DMS153 treated with DMSO at 0.1 percent for 48 hours (cell line): ENCODE measurements at regions not wholly inside any gene's neighbourhood (a gene's known extent, or its start where the extent isn't known, plus 50 kb on each side); places are given as distances from the start of the nearest gene placed in this dataset.
"Not testable (repeated sequence)": the region's sequence is repeated elsewhere in the genome, so short reads cannot be mapped to it uniquely, and the experiment has no call there.

Source experiments
- DNase-seq: peaks from one replicate; lab custom pipeline; 2025; ENCODE audit not compliant: unreplicated experiment; lab: John Stamatoyannopoulos, UW

GRCh38 chrX:11022588-11022987 is 88.5 kb upstream of the HCCS start:
- DNase-seq, result not testable (repeated sequence)

- DNase-seq, result no peak
Observed at GRCh38 chrX:11039926-11040325, 71.2 kb upstream of the HCCS start.

GRCh38 chrX:11040405-11040804 is 70.7 kb upstream of the HCCS start:
- DNase-seq, result no peak

- DNase-seq, result no peak
Observed at GRCh38 chrX:11040996-11041395, 70.1 kb upstream of the HCCS start.

- DNase-seq, result no peak
Observed at GRCh38 chrX:11050013-11050412, 61.1 kb upstream of the HCCS start.

- no peak for DNase-seq
Observed at GRCh38 chrX:11053351-11053750, 57.8 kb upstream of the HCCS start.

DNA sequence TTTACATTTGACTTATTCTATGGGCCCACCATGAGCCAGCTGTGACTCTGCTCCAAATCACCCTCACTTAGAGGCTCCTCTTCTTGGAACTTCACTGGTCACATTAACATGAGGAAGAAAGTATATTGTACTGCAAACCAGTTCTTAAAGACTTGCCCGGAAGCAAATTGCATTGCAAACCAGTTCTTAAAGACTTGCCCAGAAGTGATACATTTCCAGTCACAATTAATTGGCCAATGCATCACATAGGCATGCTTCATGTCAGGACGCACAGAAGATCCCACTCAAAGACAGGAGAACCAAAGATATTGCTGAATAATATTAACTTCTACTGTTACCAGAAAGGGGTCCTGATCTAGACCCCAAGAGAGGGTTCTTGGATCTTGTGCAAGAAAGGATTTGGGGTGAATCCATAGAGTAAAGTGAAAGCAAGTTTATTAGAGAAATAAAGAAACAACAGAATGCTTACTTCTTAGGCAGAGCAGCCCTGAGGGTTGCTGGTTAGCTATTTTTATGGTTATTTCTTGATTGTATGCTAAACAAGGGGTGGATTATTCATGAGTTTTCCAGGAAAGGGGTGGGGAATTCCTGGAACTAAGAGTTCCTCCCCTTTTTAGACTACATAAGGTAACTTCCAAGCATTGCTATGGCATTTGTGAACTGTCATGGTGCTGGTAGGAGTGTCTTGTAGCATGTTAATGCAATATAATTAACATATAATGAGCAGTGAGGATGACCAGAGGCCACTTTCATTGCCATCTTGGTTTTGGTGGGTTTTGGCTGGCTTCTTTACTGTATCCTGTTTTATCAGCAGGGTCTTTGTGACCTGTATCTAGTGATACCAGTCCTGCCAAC is 54.6 kb upstream of the HCCS start:
- DNase-seq, result no peak

DNA sequence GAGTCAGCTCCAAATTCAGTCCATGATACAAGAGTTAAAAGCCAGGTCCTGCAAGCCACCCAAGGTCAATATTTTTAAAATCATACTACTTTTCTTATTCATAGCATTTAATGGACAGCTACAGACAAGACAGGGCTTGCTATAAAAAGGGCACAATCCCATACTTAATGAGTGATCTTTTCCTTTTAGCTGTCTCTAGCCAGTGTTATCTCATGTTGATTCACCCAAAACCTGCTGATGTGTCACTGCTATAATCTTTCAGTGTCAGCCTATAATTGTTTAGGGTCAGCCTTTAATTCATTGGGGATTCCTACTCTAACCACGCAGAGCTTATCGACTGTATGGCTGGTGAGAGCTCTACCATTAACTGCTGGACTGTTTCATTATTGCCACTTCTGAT is 51.2 kb upstream of the HCCS start:
- no peak for DNase-seq
